AG09309 (cell line): ENCODE measurements at regions not wholly inside any gene's neighbourhood (a gene's known extent, or its start where the extent isn't known, plus 50 kb on each side); places are given as distances from the start of the nearest gene placed in this dataset.
"Not testable (repeated sequence)": the region's sequence is repeated elsewhere in the genome, so short reads cannot be mapped to it uniquely, and the experiment has no call there.

Experiments
- DNase-seq: peaks from one replicate; pipeline ENCODE4 v3.0.0-alpha.2; 2010; ENCODE audit warnings: low read depth
- H3K4me3 ChIP-seq: 2 replicates; pipeline ENCODE4 v1.5.1; 2011; ENCODE audit warnings: mild to moderate bottlenecking, low read depth, low read length, moderate library complexity; ENCODE audit not compliant: control insufficient read depth
- CTCF ChIP-seq: IDR thresholded peaks from 2 replicates; pipeline ENCODE4 v1.5.1; 2011; ENCODE audit warnings: mild to moderate bottlenecking, low read depth, low read length, inconsistent platforms; ENCODE audit not compliant: insufficient read depth, control insufficient read depth; ENCODE audit errors: missing control alignments

- no peak overlapping the region for H3K4me3 ChIP-seq
- peak; percentile 8 for DNase-seq
- TF ChIP-seq CTCF, result no peak
These were observed 719.1 kb downstream of the CD109 start for GRCh38 chr6:74415056-74415455.

GRCh38 chr6:74410630-74411029 is 714.6 kb downstream of the CD109 start:
- H3K4me3 ChIP-seq, result no peak overlapping the region
- DNase-seq, result peak; percentile 62
- no peak for TF ChIP-seq CTCF

GRCh38 chr6:74409447-74409846 is 713.4 kb downstream of the CD109 start:
- H3K4me3 ChIP-seq, result no peak overlapping the region
- peak; percentile 63 for TF ChIP-seq CTCF
- DNase-seq, result peak; percentile 72

GRCh38 chr6:74408844-74409243 is 712.8 kb downstream of the CD109 start:
- no peak overlapping the region for H3K4me3 ChIP-seq
- no peak for DNase-seq
- TF ChIP-seq CTCF, result no peak

- no peak for TF ChIP-seq CTCF
- H3K4me3 ChIP-seq, result no peak overlapping the region
- no peak for DNase-seq
These were observed 708.4 kb downstream of the CD109 start for GRCh38 chr6:74404366-74404765.

GRCh38 chr6:74402781-74403180 is 706.8 kb downstream of the CD109 start:
- no peak for TF ChIP-seq CTCF
- H3K4me3 ChIP-seq, result no peak overlapping the region
- DNase-seq, result no peak

- not testable (repeated sequence) for H3K4me3 ChIP-seq, DNase-seq
These were observed 682.4 kb downstream of the CD109 start for GRCh38 chr6:74378437-74378836.
